Head of caudate nucleus (tissue), 42 donors: ENCODE measurements at regions not wholly inside any gene's neighbourhood (a gene's known extent, or its start where the extent isn't known, plus 50 kb on each side); places are given as distances from the start of the nearest gene placed in this dataset.
"Not testable (repeated sequence)": the region's sequence is repeated elsewhere in the genome, so short reads cannot be mapped to it uniquely, and the experiment has no call there.

Experiments
- DNase-seq, 42 donors: peaks; one replicate each; pipeline versions ENCODE4 v3.0.0 to v3.0.0-alpha.2; 2020 to 2021; ENCODE audit warnings: mixed read lengths in 7 of 42
- intact Hi-C: fragments of 100-400 bp; cut with DNase I; formaldehyde crosslinking; loops from one replicate; pipeline ENCODE4 v1.15.0; 2022

- no peak for DNase-seq
- intact Hi-C loops: no loop called here
Measured at GRCh38 chr4:164542431-164542830, 211.5 kb upstream of the SMIM31 start.

DNA sequence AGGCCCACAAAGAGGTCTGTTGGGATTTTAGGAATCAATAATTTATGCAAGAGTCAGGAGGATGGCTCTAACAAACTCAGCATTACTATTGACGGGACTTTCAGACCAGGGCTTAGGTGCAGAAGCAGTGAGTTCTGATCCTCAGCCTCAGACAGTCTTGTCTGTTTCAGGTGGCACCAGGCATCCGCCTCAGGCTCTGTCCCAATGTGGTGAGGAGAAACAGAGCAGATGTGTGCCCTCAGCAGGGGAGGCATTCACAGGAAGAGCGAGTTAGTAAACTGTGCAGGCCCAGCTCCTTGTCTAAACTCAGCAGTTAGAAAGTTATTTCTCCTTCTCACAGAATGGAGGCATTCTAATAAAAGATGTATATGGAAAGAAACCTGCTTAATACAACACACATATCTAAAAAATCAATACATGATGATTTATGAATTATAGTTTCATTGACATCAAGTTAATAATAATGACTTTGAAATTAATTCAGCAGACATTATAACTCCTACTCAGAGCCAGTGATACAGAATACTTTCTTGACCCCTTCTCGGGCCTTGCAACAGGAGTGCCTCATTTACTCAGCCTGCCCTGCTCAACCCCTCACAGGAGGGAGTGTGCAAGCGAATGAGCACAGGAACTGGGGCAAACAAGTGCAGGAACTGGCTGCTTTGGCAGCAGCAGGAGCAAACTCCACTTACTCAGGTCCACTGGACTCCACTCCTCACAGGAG, 202.8 kb upstream of the SMIM31 start:
- intact Hi-C loops: no loop called here
- DNase-seq: no peak

DNA sequence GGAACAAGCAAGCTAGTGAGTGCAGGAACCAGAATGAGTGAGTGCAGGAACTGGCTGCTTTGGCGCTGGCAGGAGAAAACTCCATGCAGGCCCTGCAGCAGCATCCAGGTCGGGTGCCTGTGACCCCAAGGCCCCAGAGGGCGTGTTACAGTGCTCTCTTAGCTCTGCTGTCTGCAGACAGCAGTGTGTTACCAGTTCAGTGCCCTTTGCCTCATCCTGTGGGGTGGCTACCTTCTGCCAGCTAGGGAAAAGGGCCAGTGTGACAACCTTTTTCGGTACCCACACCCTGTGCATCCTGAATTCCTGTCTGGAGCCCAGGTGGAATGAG, 202.3 kb upstream of the SMIM31 start:
- DNase-seq: no peak
- intact Hi-C loops: no loop called here

GRCh38 chr4:164571593-164572390, 182.1 kb upstream of the SMIM31 start:
- intact Hi-C loops: no loop called here
- no peak for DNase-seq

DNA sequence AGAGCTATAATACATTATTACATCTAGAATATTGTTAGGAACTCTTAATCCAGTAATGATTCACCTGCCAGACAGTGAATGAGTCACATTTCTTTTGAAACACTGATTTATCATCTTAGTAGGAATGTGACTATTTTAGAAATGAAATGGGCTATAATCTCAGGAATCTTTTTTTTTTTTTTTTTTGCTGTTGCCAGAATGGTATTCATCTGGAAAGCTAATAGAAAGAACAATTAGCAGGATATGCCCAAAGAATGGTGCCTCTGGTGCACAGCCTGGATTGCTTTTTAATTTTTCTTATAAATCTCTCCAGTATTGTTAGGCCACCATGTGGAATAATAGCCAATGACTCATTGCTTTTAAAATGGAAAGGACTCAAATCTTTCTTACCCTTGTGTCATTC, 181.1 kb upstream of the SMIM31 start:
- intact Hi-C loops: no loop called here

GRCh38 chr4:164575861-164576260, 178.1 kb upstream of the SMIM31 start:
- no peak for DNase-seq
- intact Hi-C loops: no loop called here

More for the DNA sequence above, 181.1 kb upstream of the SMIM31 start:
- DNase-seq: peak in 1 of 42 donors; percentile 7

DNA sequence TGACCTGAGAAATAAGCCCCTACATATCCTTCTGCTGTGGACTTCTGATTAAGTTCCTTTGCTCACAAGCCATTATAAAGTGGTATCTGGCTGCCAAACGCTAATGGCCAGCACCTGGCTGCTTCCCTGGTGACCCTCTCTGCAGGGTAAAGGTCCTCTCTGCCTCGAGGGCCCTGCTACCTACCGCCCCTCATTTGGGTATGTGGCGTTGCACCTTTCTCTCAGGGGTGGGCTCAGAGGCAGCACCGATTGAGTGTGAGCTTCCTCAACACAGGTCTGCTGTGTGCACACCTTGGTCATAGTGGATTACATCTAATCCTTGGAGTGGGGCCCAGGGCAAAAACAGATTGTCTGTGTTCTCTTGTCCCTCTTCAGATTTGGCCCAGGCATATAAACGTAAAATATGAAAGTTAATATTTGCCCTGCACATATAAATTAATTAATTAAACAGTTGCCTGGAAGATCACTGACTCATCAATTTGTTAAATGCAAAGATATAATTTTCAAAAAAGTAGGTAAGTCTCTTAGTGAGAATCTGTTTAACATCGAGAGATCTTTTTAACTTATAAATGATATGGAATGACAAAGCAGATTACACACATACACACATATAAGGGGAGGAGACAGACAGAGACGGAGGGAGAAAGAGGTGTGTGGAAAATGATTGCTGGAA, 174.5 kb upstream of the SMIM31 start:
- DNase-seq: no peak
- intact Hi-C loops: no loop called here

DNA sequence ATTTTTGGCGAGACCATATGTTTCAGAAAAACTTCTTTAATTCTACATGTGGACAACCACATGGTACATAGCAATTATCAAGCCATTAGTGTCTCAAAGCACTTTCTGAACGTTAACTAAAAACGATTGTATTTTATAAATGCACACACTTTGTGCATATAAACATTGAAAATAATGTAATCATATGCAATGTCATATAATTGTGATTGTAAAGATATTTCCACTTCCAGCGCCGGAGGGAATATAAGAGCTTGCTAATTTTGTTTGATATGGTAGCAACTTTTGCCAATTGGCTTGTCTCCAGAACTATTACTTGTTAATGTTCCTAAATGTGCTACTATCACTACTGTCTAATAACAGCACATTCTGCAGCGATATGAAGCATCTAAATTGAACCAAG, 162.3 kb upstream of the SMIM31 start:
- no peak for DNase-seq
- intact Hi-C loops: no loop called here

- intact Hi-C loops: no loop called here
- DNase-seq: no peak
Measured at GRCh38 chr4:164595751-164596150, 158.2 kb upstream of the SMIM31 start.

- intact Hi-C loops: no loop called here
- no peak for DNase-seq
Measured at GRCh38 chr4:164596318-164596878, 157.5 kb upstream of the SMIM31 start.

- DNase-seq: no peak
- intact Hi-C loops: no loop called here
Measured at GRCh38 chr4:164596927-164597326, 157.0 kb upstream of the SMIM31 start.

GRCh38 chr4:164601653-164602052, 152.3 kb upstream of the SMIM31 start:
- intact Hi-C loops: no loop called here
- DNase-seq: no peak

GRCh38 chr4:164605791-164606190, 148.1 kb upstream of the SMIM31 start:
- DNase-seq, intact Hi-C loops: not testable (repeated sequence)

DNA sequence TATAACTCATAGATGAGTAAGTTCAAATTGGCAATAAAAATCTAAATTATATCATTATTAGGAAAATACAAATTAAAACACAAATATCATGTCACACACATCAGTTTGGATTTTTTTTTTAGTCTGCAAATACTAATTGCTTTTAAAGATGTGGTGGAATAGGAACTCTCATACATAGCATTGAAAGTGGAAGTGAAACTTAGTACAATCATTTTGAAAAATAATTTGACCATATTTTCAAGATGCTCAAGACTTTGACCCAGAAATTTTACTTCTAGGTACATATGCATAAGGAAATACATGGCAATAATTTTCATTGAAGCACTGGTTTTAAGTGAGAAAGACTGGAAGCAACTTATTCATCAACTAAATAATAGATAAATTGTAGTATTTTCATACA, 147.5 kb upstream of the SMIM31 start:
- no peak for DNase-seq
- intact Hi-C loops: no loop called here

DNA sequence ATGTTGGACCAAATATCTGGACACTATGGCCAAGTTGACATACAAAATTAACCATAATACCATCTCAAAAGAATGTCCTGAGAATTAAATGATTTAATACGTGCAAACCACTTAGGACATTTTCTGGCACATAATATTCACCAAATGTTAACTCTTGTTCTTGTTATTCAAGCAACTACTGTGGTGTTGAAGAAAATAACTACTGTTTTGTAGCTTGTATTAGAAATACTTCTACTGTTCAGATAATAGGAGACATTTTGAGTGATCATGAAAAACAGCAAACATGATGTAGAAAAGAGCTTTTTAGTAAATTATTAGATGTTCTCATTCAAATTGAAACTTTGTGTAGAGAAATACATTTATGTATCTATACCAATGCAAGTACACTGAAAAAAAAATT, 140.7 kb upstream of the SMIM31 start:
- intact Hi-C loops: no loop called here
- no peak for DNase-seq

DNA sequence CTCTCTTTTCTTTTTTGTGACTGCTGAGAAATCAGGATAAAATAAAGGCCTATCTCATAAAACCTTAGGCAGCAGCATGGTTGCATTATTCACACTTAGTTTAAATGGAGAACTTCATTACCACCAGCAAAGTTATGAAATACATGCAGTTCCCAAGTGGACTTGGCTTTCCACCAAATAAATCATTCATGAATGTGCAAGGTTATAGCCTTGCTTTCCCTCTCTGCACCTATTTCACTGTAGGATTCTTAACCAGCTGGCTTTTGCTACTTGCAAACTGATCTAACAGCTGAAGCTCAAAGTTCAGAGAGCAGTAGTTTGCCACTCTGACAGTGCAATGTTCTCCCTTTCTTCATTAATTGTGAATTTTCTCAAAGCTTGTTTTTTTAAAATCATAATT, 140.1 kb upstream of the SMIM31 start:
- no peak for DNase-seq
- intact Hi-C loops: no loop called here

DNA sequence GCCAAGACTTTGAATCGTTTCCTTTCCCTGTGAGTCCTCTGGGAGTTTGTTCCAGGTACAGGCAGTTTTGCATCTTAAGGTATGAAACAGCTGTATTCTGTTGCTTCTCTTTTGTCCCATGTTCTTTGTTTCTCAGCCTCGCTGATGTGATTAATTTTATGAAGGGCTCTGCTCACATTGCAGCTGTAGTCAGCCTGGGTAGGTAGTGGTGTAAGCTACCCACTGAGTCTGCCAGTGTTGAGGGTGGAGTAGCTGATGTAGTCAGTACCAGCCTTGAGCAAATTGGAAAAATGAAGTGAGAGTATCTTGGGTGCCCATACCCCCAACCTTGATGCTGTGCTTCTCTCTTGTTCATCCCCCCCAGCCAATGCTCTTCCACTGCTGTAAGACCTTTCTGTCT, 139.6 kb upstream of the SMIM31 start:
- intact Hi-C loops: no loop called here
- no peak for DNase-seq

- no peak for DNase-seq
- intact Hi-C loops: no loop called here
Measured at GRCh38 chr4:164614999-164615398, 138.9 kb upstream of the SMIM31 start.

- intact Hi-C loops: no loop called here
- no peak for DNase-seq
Measured at GRCh38 chr4:164615964-164616363, 138.0 kb upstream of the SMIM31 start.

- intact Hi-C loops: no loop called here
- no peak for DNase-seq
Measured at GRCh38 chr4:164616961-164617360, 137.0 kb upstream of the SMIM31 start.
